Activated CD4-positive, alpha-beta T cell treated with anti-CD3 and anti-CD28 coated beads for 4 hours (primary cell): ENCODE measurements at regions not wholly inside any gene's neighbourhood (a gene's known extent, or its start where the extent isn't known, plus 50 kb on each side); places are given as distances from the start of the nearest gene placed in this dataset.

Experiments
- DNase-seq, 2 donors: peaks; one replicate each; pipeline ENCODE4 v3.0.0-alpha.2; 2020

GRCh38 chr14:58697930-58698642 is 60.3 kb downstream of the DACT1 start:
- no peak for DNase-seq

DNA sequence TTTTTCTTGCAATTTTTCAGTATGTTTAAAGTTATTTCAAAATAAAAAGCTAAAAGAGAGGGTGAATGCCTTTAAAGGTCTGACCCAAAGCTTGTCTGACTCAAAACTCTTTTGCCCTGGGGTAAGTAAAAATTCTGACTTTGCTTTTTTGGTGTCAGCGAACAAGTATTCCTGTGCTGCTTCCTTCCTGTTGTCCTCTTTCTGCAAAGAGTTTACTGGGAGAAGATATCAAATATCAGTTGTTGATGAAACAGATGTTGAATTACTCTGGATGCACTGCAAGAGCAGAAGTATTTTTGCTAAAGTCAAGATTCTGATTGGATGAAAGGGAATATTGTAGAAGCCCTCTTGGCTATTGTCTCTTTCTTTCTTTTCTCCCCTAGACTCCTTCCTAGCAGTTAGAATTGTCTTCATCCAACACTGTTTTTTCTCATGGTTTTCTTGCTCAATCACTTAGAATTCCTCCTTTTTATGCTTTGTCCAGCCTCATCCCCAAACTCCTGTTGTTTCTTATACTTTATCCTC is 62.0 kb downstream of the DACT1 start:
- no peak for DNase-seq

- no peak for DNase-seq
Observed at GRCh38 chr14:58701156-58701555, 63.4 kb downstream of the DACT1 start.

DNA sequence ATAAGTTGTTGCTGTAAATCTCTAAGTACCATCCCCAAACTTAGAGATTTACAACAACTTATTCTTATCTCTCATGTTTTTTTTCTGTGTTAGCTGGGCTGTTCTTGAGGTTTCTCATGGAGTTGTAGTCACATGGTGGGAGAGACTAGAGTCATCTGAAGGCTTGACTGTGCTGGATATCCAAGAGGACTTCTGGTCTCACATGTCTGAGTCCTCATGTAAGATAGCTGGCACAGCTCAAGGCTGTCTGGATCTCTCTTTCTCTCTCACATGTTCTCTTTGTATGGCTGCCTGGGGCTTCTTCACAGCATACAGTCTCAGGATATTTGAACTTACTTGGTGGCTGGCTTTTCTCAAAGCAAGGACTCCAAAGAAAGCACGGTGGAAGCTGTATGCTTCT is 63.8 kb downstream of the DACT1 start:
- no peak for DNase-seq

- DNase-seq, result no peak
Observed at GRCh38 chr14:58702441-58703160, 64.8 kb downstream of the DACT1 start.

DNA sequence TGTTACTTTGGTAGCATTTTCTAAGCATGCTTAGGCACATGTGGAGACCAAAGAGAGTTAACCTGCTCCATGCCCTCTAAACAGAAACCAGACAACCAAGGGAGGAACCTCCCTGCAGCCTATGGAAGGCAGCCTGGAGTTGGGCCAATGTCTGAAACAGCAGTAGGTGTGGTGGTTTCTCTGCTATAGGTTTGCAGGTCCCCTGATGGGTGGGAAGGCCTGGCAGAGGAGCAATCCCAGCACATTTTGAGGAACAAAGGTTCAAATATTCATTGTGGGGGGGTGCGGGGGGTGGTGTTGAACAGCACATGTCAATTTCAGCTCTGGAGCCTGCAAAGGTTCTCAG is 65.4 kb downstream of the DACT1 start:
- no peak for DNase-seq

DNA sequence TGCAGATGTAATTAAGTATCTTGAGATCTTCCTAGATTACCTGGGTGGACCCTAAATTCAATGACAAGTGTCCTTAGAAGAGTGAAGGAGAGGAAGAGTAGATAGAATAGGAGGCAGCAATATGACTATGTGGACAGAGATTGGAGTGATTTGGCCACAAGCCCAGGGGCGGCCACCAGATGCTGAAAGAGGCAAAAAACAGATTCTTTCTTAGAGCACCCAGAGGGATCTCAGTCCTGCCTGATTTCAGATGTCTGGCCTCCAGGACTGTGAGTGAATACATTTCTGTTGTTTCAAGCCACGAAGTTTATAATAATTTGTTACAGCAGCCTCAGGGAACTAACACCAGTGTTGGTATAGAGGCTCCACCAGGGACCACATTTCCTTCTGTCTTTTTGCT is 67.3 kb downstream of the DACT1 start:
- no peak for DNase-seq

- DNase-seq, result no peak
Observed at GRCh38 chr14:58707949-58708348, 70.2 kb downstream of the DACT1 start.

DNA sequence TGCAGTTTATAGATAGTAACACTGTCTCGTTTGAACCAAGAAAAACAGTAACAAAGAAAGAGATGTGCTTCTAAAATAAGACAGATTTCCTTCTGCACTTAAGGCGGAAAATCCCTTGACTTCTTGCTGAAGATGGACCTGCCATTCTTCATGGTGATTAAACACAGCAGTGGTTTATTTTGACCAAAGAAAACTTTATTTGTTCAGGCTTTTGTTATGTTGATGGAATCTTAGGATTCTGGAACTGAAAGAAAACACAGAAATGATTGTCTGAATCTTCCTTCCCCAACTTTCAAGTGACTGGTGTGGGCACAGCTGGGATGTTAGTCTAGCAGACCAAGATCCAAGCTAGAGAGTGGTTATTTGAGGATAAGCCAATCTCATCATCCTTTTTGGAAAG is 72.2 kb downstream of the DACT1 start:
- DNase-seq, result no peak

DNA sequence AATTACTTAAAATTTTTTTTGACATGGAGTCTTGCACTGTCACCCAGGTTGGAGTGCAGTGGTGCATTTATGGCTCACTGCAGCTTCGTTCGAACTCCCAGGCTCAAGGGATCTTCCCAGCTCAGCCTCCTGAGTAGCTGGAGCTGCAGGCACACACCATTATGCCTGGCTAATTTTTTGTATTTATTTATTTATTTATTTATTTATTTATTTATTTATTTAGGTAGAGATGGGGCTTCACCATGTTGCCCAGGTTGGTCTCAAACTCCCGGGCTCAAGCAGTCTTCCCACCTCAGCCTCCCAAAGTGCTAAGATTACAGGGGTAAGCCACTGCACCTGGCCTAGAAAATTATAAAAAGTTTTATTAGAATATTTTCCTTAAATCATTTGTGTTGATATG is 73.6 kb downstream of the DACT1 start:
- DNase-seq, result no peak

DNA sequence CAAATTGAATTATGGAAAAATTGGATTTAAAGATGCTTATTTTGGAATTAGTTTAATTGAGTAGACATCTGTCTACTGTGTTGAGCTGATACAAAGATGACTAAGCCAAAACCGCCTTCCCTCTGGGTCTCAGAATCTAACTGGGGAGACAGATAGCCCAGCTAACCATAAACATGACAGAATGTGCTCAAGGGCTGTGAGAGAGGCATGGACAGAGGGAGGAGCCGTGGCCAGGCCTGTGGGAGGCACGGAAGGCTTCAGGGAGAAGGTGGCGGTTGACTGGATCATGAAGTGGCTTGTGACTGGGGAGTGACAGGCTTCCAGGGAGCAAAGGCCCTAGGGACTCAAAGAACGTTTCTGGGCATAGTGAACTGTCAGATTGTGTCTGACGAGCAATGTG is 74.6 kb downstream of the DACT1 start:
- no peak for DNase-seq

- DNase-seq, result no peak
Observed at GRCh38 chr14:58713677-58714076, 75.9 kb downstream of the DACT1 start.

DNA sequence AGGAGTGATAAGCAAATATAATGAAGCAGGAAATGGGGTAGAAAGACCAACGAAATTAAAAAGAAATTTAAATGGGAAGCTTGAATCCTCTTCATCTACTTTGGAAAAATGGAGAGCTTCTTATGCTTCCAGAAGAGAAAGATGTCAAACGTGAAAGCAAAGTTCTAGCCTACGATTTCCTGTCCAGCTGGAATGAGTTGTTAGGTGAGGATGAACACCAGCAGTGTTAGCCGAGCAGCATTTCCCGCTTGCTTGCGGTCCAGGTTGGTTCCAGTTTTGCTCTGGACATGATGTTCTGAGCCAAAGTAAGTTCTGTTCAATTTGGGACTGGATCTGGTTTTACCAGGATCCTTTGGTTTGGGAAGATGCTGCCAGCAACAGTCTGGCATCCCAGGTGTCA is 78.9 kb downstream of the DACT1 start:
- DNase-seq, result no peak

DNA sequence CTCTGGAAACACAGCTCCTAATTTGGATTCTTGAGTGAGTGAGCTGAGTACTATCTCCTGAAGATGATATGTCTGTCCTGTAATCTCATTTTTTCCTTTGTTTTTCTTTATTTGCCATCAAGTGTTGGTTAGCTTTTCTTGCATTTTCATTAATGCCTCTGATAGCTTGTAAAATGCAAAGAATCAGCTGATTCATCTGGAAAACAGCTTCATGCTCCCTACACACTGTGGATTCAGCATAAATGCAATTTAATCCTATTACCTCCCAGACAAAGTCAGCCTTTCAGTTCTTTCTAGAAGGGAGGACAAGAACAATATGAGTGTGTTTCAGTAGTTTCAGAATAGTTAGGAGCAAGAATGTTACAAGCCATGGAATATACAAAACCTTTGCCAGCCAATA is 79.4 kb downstream of the DACT1 start:
- DNase-seq, result no peak

DNA sequence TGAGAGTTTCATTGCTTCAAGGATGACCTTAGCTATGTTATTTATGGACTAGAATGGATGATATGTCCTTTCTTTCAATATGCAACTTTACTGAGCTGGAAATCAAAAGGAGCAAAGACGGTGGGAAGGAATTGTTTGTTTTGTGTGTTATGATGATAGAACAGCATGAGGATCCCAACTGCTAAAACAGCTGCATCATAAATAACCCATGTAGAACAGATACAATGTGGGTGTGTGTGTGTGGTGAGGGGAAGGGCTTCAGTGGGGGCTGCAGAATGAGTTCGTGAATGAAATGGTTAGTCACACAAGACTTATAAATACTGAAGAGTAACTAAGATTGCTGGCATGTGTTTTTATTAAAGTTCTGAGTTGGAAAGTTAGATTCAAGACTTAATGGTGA is 80.1 kb downstream of the DACT1 start:
- DNase-seq, result no peak

DNA sequence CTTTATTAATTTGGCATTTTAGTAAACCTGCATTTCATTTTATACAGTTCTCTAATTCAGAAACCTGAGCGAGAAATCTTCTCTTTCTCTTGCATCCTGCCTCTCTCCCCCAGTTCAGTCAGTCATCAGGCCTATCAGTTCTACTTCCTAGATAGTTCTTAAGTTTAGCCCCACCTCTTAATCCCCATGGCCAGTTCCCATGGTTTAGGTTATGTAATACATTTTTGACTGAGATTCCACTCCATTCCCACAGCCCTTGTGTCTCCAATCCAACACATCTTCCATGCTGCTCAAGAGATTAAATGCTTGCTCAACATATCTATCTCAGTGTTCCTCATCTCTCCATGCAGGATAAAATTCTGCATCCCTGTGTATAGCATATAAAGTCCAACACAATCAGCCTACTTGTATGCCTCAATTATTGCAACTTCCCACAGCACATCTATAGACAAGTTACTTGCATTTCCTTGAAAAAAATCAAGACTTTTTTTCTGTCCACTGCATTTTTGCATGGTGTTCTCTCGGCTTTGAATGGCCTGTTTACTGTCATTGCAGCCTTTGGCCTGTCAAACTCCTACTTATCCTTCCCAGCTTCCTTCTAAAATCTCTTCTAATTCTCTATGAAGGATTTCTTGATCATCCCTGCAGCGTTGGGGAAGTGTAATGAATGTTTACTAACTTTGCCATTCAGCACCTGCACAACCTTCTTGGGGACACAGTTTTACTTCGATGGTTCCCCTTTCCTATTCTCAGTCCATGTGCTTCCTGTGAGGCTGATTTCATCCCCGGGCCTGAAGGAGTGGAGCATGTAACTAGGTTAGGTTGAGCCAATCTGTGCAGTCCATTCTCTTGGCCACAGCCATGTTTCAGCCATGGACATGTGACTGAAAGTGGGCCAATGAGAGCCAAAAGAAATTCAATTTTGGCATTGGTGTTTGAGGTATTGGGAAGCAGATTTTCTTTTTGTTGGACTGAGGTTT is 80.8 kb downstream of the DACT1 start:
- DNase-seq, result no peak

DNA sequence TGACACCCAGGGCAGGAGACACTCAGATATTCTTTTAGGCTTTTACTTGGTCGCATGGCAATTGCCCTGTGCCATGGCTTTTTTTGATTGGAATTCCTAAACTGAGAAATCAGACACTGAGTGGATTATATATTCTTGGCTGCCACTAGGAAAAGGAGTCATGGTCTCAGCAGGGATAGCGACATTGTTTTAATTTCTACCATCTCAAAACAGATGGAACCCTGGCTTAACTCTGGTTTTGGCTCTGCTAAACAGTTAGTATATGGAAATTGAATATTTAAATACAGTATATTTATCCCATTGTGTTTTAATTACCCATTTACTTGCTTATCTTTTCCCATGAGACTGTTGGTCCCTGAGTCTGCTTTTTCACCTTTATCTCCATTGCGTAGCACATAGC is 84.0 kb downstream of the DACT1 start:
- DNase-seq, result no peak

DNA sequence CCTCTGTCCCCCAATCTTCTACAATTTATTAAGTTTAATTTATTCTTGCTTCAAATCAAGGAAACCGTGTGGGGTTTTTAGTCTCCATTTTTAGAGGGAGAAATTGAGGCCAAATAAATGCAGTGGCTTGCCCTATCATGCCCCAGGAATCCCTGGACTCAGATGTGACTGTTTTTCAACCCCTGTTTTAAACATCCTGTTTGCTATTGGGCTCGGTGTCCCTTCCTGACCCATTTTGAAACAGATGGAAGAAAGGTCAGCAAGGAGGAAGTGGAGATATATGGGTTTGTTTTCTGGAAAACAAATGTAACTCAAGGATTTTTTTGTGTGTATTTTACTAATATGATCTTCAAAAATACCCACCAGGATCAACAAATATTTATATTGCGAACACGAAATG is 84.7 kb downstream of the DACT1 start:
- DNase-seq, result no peak

- DNase-seq, result no peak
Observed at GRCh38 chr14:58724206-58724605, 86.4 kb downstream of the DACT1 start.

- no peak for DNase-seq
Observed at GRCh38 chr14:58724702-58725101, 86.9 kb downstream of the DACT1 start.

GRCh38 chr14:58725226-58725625 is 87.5 kb downstream of the DACT1 start:
- no peak for DNase-seq

DNA sequence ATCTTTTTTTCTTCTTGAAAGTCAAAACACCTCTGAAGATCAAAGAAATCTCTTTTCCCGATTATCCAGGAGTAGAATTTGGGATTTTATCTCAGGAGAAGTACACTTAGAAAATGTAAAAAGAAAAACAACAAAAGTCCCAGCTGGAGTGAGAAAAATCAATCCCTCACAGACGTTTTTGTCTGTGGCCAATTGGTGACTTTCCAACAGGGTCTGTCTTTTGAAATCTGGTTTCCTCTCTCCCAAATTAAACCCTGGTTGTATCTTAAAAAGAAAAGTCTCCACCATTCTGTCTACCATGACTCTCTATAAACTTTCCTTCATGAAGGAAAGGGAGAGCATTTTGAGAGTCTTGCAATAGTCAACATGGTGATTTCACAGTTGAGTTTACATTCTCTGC is 88.1 kb downstream of the DACT1 start:
- no peak for DNase-seq

- no peak for DNase-seq
Observed at GRCh38 chr14:58730792-58731464, 93.2 kb downstream of the DACT1 start.
